Stomach (tissue), 4 donors: ENCODE measurements at regions not wholly inside any gene's neighbourhood (a gene's known extent, or its start where the extent isn't known, plus 50 kb on each side); places are given as distances from the start of the nearest gene placed in this dataset.

Experiments
- EP300 ChIP-seq: sonication (generic); formaldehyde crosslinking; IDR thresholded peaks from one replicate; pipeline ENCODE4 v1.6.1; 2017; ENCODE audit warnings: antibody characterized with exemption
- POLR2A ChIP-seq, 4 donors: fragments of 450-650 bp; IDR thresholded peaks; one replicate each; pipeline ENCODE4 v1.6.1; 2016; ENCODE audit warnings: antibody characterized with exemption in 4 of 4, control low read depth in 2 of 4, mild to moderate bottlenecking in 1 of 4, moderate library complexity in 1 of 4
- TF ChIP-seq, protein P1 (sequence below), 7 experiments: fragments of 450-650 bp in 4 of 7; fragments of 200-600 bp in 3 of 7; sonication (generic) in 3 of 7; IDR thresholded peaks; one replicate each; pipeline ENCODE4 v1.5.1; 2016 to 2019; ENCODE audit warnings: antibody characterized with exemption in 7 of 7, control low read depth in 2 of 7, mild to moderate bottlenecking in 1 of 7

DNA sequence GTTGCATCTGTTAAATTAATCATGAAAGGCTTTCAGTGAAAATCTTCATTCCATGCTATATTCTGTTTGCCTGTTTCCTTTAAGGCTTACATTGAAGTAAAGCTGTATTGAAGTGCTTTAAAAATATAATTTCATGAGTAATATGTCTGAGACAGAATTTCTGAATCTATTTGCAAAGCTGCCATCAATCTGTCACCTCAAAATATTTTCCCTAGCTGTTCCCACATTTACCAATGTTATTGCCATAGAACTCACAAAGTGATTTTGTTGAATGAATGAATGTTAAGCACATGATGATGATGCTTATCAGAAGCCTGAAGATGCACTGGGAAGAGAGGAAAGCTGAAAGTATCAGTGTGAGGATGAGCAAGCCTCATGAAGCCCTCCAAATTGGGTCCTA lies 115.8 kb downstream of the NHLRC3 start:
- TF ChIP-seq, protein P1, sequence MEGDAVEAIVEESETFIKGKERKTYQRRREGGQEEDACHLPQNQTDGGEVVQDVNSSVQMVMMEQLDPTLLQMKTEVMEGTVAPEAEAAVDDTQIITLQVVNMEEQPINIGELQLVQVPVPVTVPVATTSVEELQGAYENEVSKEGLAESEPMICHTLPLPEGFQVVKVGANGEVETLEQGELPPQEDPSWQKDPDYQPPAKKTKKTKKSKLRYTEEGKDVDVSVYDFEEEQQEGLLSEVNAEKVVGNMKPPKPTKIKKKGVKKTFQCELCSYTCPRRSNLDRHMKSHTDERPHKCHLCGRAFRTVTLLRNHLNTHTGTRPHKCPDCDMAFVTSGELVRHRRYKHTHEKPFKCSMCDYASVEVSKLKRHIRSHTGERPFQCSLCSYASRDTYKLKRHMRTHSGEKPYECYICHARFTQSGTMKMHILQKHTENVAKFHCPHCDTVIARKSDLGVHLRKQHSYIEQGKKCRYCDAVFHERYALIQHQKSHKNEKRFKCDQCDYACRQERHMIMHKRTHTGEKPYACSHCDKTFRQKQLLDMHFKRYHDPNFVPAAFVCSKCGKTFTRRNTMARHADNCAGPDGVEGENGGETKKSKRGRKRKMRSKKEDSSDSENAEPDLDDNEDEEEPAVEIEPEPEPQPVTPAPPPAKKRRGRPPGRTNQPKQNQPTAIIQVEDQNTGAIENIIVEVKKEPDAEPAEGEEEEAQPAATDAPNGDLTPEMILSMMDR (IDR thresholded peaks at IDR 0.05): no peak
- TF ChIP-seq POLR2A (IDR thresholded peaks at IDR 0.05) (no peak), EP300 (no peak)
